IMR-90 (cell line): ENCODE measurements at regions not wholly inside any gene's neighbourhood (a gene's known extent, or its start where the extent isn't known, plus 50 kb on each side); places are given as distances from the start of the nearest gene placed in this dataset.
"Not testable (repeated sequence)": the region's sequence is repeated elsewhere in the genome, so short reads cannot be mapped to it uniquely, and the experiment has no call there.

Source experiments
- ATAC-seq: fragments of 200-7000 bp; cut with Tn5 transposase; 2 replicates; pipeline ENCODE4 v1.9.1; 2020; ENCODE audit warnings: low read depth, mild to moderate bottlenecking, moderate library complexity
- BruUV-seq: library from RNA; stranded (reverse); fragments of 400-500 nt; replicated peaks from 2 replicates; lab custom pipeline; 2021; lab: Mats Ljungman, UMichigan
- CTCF ChIA-PET: fragments of 300-600 bp; formaldehyde crosslinking; extraction: SDS; loops from one replicate; lab custom pipeline; 2021; ENCODE audit warnings: antibody characterized with exemption; lab: Yijun Ruan, JAX
- POLR2A ChIA-PET: fragments of 300-600 bp; sonication (Branson Sonifier 250); formaldehyde crosslinking; loops from one replicate; lab custom pipeline; 2022; ENCODE audit warnings: antibody characterized with exemption; ENCODE audit not compliant: unreplicated experiment; lab: Charles Lee
- DNase-seq: peaks from one replicate; pipeline ENCODE4 v3.0.0; 2013
- H2AFZ ChIP-seq: replicated peaks from 2 replicates; pipeline ENCODE3; 2013; ENCODE audit warnings: low read length, mild to moderate bottlenecking; ENCODE audit not compliant: poor library complexity
- H2AK5ac ChIP-seq: 2 replicates; pipeline ENCODE4 v1.6.1; 2013; ENCODE audit warnings: low read depth, low read length, inconsistent platforms
- H2AK9ac ChIP-seq: replicated peaks from 2 replicates; pipeline ENCODE3; 2013; ENCODE audit warnings: mild to moderate bottlenecking, low read depth, low read length, moderate library complexity; ENCODE audit not compliant: poor library complexity
- H2BK120ac ChIP-seq: 2 replicates; pipeline ENCODE4 v1.6.1; 2013; ENCODE audit warnings: low read depth, low read length, inconsistent platforms
- H2BK15ac ChIP-seq: 3 replicates; pipeline ENCODE4 v1.6.1; 2013; ENCODE audit warnings: low read depth, low read length, inconsistent platforms
- H2BK20ac ChIP-seq: 2 replicates; pipeline ENCODE4 v1.6.1; 2013; ENCODE audit warnings: low read depth, mild to moderate bottlenecking, inconsistent platforms, low read length, moderate library complexity
- H2BK5ac ChIP-seq: 2 replicates; pipeline ENCODE4 v1.6.1; 2013; ENCODE audit warnings: mild to moderate bottlenecking, low read depth, low read length, inconsistent platforms; ENCODE audit not compliant: poor library complexity, severe bottlenecking
- H3K14ac ChIP-seq: replicated peaks from 2 replicates; pipeline ENCODE4 v1.6.1; 2013; ENCODE audit warnings: low read depth, low read length, inconsistent platforms
- H3K18ac ChIP-seq: 2 replicates; pipeline ENCODE4 v1.6.1; 2013; ENCODE audit warnings: low read depth, low read length, control low read depth
- H3K23ac ChIP-seq: 2 replicates; pipeline ENCODE4 v1.6.1; 2013; ENCODE audit warnings: low read depth, low read length, inconsistent platforms
- H3K27ac ChIP-seq: 2 replicates; pipeline ENCODE4 v1.5.1; 2013; ENCODE audit warnings: mild to moderate bottlenecking, control low read depth, low read length; ENCODE audit not compliant: insufficient read depth
- H3K27me3 ChIP-seq: 2 replicates; pipeline ENCODE4 v1.6.1; 2013; ENCODE audit warnings: low read length; ENCODE audit not compliant: control insufficient read depth, insufficient read depth
- H3K36me3 ChIP-seq: 2 replicates; pipeline ENCODE4 v1.6.1; 2013; ENCODE audit warnings: low read length, mixed read lengths; ENCODE audit not compliant: control insufficient read depth, insufficient read depth
- H3K4ac ChIP-seq: 2 replicates; pipeline ENCODE4 v1.6.1; 2013; ENCODE audit warnings: low read depth, low read length, inconsistent platforms
- H3K4me1 ChIP-seq: 2 replicates; pipeline ENCODE4 v1.6.1; 2013; ENCODE audit warnings: low read length, mixed read lengths; ENCODE audit not compliant: control insufficient read depth, insufficient read depth
- H3K4me2 ChIP-seq: 2 replicates; pipeline ENCODE4 v1.6.1; 2013; ENCODE audit warnings: low read depth, mild to moderate bottlenecking, control low read depth, low read length, moderate library complexity
- H3K4me3 ChIP-seq: 2 replicates; pipeline ENCODE4 v1.5.1; 2013; ENCODE audit warnings: low read depth, mild to moderate bottlenecking, control low read depth, low read length, moderate library complexity; ENCODE audit not compliant: insufficient read depth
- H3K56ac ChIP-seq: 2 replicates; pipeline ENCODE4 v1.6.1; 2013; ENCODE audit warnings: low read length, inconsistent platforms; ENCODE audit not compliant: insufficient read depth; ENCODE audit errors: extremely low read depth
- H3K79me1 ChIP-seq, 2 experiments: 2 replicates each; pipeline ENCODE4 v1.6.1; 2013; ENCODE audit warnings: low read length in 2 of 2, inconsistent platforms in 1 of 2, low read depth in 1 of 2
- H3K9ac ChIP-seq: 2 replicates; pipeline ENCODE4 v1.6.1; 2013; ENCODE audit warnings: low read depth, low read length, control low read depth
- H3K9me1 ChIP-seq: 2 replicates; pipeline ENCODE4 v1.6.1; 2013; ENCODE audit warnings: low read length, inconsistent platforms; ENCODE audit not compliant: insufficient read depth
- H3K9me3 ChIP-seq: 2 replicates; pipeline ENCODE4 v1.6.1; 2013; ENCODE audit warnings: low read length; ENCODE audit not compliant: control insufficient read depth, insufficient read depth
- H4K20me1 ChIP-seq: 2 replicates; pipeline ENCODE4 v1.6.1; 2013; ENCODE audit warnings: low read length, inconsistent platforms; ENCODE audit not compliant: insufficient read depth
- H4K5ac ChIP-seq: 2 replicates; pipeline ENCODE4 v1.6.1; 2013; ENCODE audit warnings: mild to moderate bottlenecking, low read depth, low read length, control low read depth
- H4K8ac ChIP-seq, 2 experiments: 2 replicates each; pipeline ENCODE4 v1.6.1; 2013; ENCODE audit warnings: low read depth in 2 of 2, low read length in 2 of 2, control low read depth in 1 of 2, inconsistent platforms in 1 of 2
- H4K91ac ChIP-seq: 2 replicates; pipeline ENCODE4 v1.6.1; 2013; ENCODE audit warnings: low read depth, low read length, inconsistent platforms; ENCODE audit not compliant: insufficient read depth
- WGBS, 2 experiments: methylation state at CpG; one replicate each; pipeline versions ENCODE4 v1.1.5 to v1.1.7; 2013; ENCODE audit warnings: missing lambda C conversion rate in 2 of 2; ENCODE audit not compliant: insufficient read length in 1 of 2; ENCODE audit errors: extremely low coverage in 2 of 2; 5-methylcytosine and 5-hydroxymethylcytosine counted together
- dilution Hi-C: fragments of 300-500 bp; cut with HindIII; formaldehyde crosslinking; loops from one replicate; pipeline ENCODE4 v1.14.3; 2018; ENCODE audit warnings: low sequenced_read_pairs; ENCODE audit not compliant: unreplicated experiment
- in situ Hi-C: fragments of 300-500 bp; cut with MboI; formaldehyde crosslinking; loops from 3 replicates; pipeline ENCODE4 v1.14.3; 2019; ENCODE audit warnings: low sequenced_read_pairs, inconsistent platforms, mixed read lengths
- intact Hi-C: fragments of 100-400 bp; cut with micrococcal nuclease; formaldehyde crosslinking; loops from 2 replicates; pipeline ENCODE4 v1.10.0; 2022

GRCh38 chr16:21540770-21541433 lies 58.5 kb upstream of the METTL9 start:
- H3K4me1 ChIP-seq, ATAC-seq, POLR2A ChIA-PET, DNase-seq, dilution Hi-C loops, H2BK120ac ChIP-seq, H3K27ac ChIP-seq, H2BK20ac ChIP-seq, in situ Hi-C loops, H3K56ac ChIP-seq, intact Hi-C loops, H2AFZ ChIP-seq, H4K20me1 ChIP-seq, H2BK5ac ChIP-seq, CTCF ChIA-PET, H3K27me3 ChIP-seq, H2BK15ac ChIP-seq, H2AK9ac ChIP-seq, H3K18ac ChIP-seq, H2AK5ac ChIP-seq, H3K4me2 ChIP-seq, H3K79me1 ChIP-seq, H4K5ac ChIP-seq, H3K36me3 ChIP-seq, H3K9ac ChIP-seq, H3K14ac ChIP-seq, BruUV-seq, H4K8ac ChIP-seq, H3K4ac ChIP-seq, H3K9me3 ChIP-seq, H3K4me3 ChIP-seq, H4K91ac ChIP-seq: not testable (repeated sequence)
- H3K23ac ChIP-seq = 0 out of 2 replicates have a peak overlapping the region, but pooled peaks have one; percentile 27
- 83% methylated on average over 13 of the region's 21 CpGs; no CpG with 5 or more reads in 1 of the 2 experiments for whole genome bisulfite sequencing, 2 experiments
- H3K9me1 ChIP-seq = peaks cover 10% of the 10 kb centered on the region
